ENCODE measurements at regions not wholly inside any gene's neighbourhood (a gene's known extent, or its start where the extent isn't known, plus 50 kb on each side); places are given as distances from the start of the nearest gene placed in this dataset.

GRCh38 chr12:22881878-22882385 lies 257.0 kb downstream of the ETNK1 start:
- Histone ChIP-seq H3K9me3 (peaks cover 0 to under 1% of the 10 kb centered on the region in 2 donors), H3K27me3 (no peaks in the 10 kb centered on the region), H3K36me3 (no peaks in the 10 kb centered on the region), H3K27ac (no peak overlapping the region), H3K4me3 (no peak overlapping the region), H3K4me1 (no peaks in the 10 kb centered on the region)
- intact Hi-C loops (cut with DNase I), result no loop called here
- no peak for ATAC-seq
- TF ChIP-seq CTCF (IDR thresholded peaks at IDR 0.05), result no peak
- DNase-seq, result no peak

DNA sequence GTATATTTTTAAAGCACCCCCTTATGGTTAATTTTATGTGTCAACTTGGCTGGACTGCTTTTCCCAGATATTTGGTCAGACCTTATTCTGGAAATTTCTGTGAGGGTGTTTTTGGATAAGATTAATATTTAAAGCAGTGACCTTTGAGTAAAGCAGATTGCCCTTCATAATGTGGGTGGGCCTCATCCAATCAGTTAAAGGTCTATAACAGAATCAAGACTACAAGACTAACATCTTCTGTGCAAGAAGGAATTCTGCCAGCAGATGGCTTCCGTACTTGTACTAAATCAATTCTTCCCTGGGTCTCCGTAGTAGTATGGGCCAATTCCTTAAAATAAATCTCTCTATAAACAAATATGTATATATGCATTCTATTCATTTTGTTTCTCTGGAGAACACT lies 257.6 kb downstream of the ETNK1 start:
- Histone ChIP-seq H3K36me3 (no peaks in the 10 kb centered on the region), H3K27me3 (no peaks in the 10 kb centered on the region), H3K4me3 (no peak overlapping the region), H3K27ac (no peak overlapping the region), H3K4me1 (no peaks in the 10 kb centered on the region), H3K9me3 (peaks cover 0 to 3% of the 10 kb centered on the region in 2 donors)
- DNase-seq (no peak), ATAC-seq (no peak)
- no peak for TF ChIP-seq CTCF (IDR thresholded peaks at IDR 0.05)
- intact Hi-C loops (cut with DNase I), result no loop called here

DNA sequence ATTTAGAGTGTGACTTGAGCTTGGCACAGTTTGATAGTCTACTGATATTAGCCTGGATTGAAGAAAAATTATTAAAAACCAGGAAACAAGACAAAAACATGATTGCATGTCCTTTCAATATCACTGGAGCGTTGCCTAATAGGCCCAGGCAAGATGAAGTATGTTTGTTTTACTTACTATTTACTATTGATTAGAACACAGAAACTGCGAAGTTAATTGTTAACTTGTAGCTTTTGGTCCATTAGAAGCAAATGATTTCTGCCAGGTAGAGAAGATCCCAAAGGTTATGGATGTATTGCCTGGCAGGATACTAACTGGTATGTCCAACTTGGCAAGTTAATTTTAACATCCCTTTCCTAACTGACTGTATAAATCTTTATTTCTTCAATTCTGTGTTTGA lies 268.9 kb downstream of the ETNK1 start:
- no peaks in the 10 kb centered on the region for H3K4me1 ChIP-seq
- intact Hi-C loops (cut with DNase I), result no loop called here

GRCh38 chr12:22899184-22899583 lies 274.2 kb downstream of the ETNK1 start:
- Histone ChIP-seq H3K4me1 (no peaks in the 10 kb centered on the region), H3K27ac (no peak overlapping the region), H3K27me3 (no peaks in the 10 kb centered on the region), H3K4me3 (no peak overlapping the region), H3K36me3 (no peaks in the 10 kb centered on the region), H3K9me3 (peaks cover 0 to 6% of the 10 kb centered on the region in 2 donors)
- TF ChIP-seq CTCF (IDR thresholded peaks at IDR 0.05), result no peak
- intact Hi-C loops (cut with DNase I), result no loop called here
- DNase-seq (no peak), ATAC-seq (no peak)

More for the DNA sequence above, 268.9 kb downstream of the ETNK1 start:
- no peak for DNase-seq
- no peak for ATAC-seq
- no peak for TF ChIP-seq CTCF (IDR thresholded peaks at IDR 0.05)
- no peaks in the 10 kb centered on the region for H3K9me3 ChIP-seq
- no peaks in the 10 kb centered on the region for H3K36me3 ChIP-seq
- no peaks in the 10 kb centered on the region for H3K27me3 ChIP-seq
- H3K27ac ChIP-seq, result no peak overlapping the region
- no peak overlapping the region for H3K4me3 ChIP-seq

- TF ChIP-seq CTCF (IDR thresholded peaks at IDR 0.05), result no peak
Observed at GRCh38 chr12:22900401-22900800, 275.4 kb downstream of the ETNK1 start.

More at GRCh38 chr12:22900401-22900800, 275.4 kb downstream of the ETNK1 start:
- no peaks in the 10 kb centered on the region for H3K4me1 ChIP-seq
- H3K9me3 ChIP-seq, result peaks cover 0 to 6% of the 10 kb centered on the region in 2 donors
- no peak overlapping the region for H3K27ac ChIP-seq
- DNase-seq, result no peak
- intact Hi-C loops (cut with DNase I), result no loop called here
- H3K36me3 ChIP-seq, result no peaks in the 10 kb centered on the region
- no peaks in the 10 kb centered on the region for H3K27me3 ChIP-seq
- no peak for ATAC-seq
- no peak overlapping the region for H3K4me3 ChIP-seq

Data from left lung (tissue), 4 donors.